ENCODE measurements at regions not wholly inside any gene's neighbourhood (a gene's known extent, or its start where the extent isn't known, plus 50 kb on each side); places are given as distances from the start of the nearest gene placed in this dataset.

DNA sequence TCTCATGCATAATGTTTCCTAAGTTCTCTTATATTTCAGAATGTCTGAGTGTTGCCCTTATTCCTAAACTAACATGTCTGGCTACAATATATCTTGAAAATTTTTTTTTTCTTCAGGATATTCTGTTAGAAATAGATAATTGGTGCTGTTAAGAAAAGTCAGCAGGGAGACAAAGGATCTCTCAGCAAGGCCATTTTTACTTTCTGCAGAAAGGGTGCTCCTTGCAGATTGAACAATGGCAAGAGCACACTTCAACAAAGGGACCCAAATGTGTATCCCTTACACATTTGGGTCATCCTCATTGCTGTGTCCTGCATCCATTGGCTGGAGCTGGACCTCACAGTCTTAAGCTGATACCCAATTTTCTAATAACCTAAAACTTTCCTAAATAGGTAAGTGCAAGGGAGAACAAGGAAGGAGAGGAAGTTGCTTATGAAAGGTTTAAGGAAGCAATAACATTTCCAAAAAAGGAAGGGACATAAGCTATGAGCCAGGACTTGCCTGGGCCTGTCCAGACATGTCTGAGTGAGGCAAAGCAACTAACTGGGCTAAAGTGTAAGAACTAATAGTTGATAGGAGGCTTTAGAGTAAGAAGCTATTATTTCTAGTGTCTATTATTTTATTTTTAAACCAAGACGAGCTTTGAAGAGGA is 429.6 kb downstream of the BCKDHB start:
- Histone ChIP-seq H3K36me3 (no peaks in the 10 kb centered on the region), H3K9me3 (no peaks in the 10 kb centered on the region), H3K27ac (no peak overlapping the region), H3K4me1 (no peaks in the 10 kb centered on the region), H3K27me3 (no peaks in the 10 kb centered on the region), H3K4me3 (no peak overlapping the region)
- intact Hi-C loops (cut with DNase I) = no loop called here
- DNase-seq (ENCODE audit: low spot score in 2 of 2) = no peak
- TF ChIP-seq, protein P1, sequence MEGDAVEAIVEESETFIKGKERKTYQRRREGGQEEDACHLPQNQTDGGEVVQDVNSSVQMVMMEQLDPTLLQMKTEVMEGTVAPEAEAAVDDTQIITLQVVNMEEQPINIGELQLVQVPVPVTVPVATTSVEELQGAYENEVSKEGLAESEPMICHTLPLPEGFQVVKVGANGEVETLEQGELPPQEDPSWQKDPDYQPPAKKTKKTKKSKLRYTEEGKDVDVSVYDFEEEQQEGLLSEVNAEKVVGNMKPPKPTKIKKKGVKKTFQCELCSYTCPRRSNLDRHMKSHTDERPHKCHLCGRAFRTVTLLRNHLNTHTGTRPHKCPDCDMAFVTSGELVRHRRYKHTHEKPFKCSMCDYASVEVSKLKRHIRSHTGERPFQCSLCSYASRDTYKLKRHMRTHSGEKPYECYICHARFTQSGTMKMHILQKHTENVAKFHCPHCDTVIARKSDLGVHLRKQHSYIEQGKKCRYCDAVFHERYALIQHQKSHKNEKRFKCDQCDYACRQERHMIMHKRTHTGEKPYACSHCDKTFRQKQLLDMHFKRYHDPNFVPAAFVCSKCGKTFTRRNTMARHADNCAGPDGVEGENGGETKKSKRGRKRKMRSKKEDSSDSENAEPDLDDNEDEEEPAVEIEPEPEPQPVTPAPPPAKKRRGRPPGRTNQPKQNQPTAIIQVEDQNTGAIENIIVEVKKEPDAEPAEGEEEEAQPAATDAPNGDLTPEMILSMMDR (IDR thresholded peaks at IDR 0.05) = no peak

DNA sequence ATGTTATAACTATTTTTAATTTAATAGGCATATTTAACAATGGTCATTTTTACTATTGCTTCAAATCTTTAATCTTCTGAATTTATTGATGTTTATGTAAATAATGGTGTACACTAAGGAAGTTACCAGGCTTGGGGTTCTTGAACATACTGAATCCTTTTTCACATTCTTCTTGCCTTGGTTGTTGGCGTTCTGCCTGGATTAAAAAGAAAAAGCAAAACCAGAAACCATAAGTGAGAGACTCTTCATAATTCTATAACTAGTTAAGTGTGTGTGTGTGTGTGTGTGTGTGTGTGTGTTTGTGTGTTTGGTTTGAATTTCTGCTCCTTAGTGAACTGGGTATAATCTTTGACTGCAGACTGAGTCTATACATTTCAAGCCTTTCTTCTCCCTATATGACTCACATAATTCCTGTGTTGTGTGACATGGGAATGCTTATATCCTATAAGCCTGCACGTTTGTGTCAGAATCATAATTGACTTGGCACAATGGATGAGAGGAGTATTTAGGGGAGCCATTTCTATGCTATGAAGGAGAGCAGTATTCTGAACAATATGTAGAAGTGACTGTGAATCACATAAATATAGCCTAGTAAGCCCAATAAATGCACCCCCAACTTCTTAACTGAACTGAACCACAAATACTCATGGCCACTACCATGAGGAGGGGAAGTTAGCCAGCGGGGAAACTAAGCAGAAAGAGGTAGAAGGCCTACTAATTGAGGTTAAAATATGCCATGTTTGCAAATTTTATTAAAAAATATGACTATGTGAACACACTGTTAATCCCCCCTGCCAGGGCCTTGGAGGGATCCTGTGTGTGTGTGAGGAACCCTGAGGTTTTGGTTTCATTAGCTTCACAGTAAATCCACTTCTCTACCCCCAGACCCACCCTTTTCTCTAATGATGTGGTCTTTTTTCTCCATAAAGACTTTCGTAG is 425.5 kb downstream of the BCKDHB start:
- H3K27me3 ChIP-seq = no peaks in the 10 kb centered on the region
- TF ChIP-seq, protein P1 (IDR thresholded peaks at IDR 0.05) = no peak
- intact Hi-C loops (cut with DNase I) = no loop called here

DNA sequence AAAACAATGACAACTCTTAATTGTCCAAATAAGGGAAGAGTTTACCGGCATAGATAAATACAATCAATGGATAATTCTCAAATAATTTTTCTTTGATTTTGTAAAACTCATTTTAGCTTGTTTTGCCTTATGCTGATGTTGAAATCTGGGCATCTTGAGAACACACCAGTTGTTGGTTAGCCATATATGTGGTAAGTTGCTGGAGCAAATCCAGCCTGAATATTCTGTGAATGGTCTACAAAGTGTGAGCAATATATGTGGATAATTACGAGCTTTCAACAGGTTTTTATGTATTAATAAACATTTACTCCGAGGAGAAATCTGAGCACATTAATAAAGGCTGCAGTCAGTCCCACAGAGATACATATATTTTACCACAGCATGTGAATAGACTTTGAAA is 423.6 kb downstream of the BCKDHB start:
- no peaks in the 10 kb centered on the region for H3K9me3 ChIP-seq

More for the DNA sequence above, 425.5 kb downstream of the BCKDHB start:
- no peak overlapping the region for H3K4me3 ChIP-seq
- H3K9me3 ChIP-seq = no peaks in the 10 kb centered on the region
- DNase-seq (ENCODE audit: low spot score in 2 of 2) = no peak
- no peaks in the 10 kb centered on the region for H3K4me1 ChIP-seq
- H3K27ac ChIP-seq = no peak overlapping the region
- H3K36me3 ChIP-seq = no peaks in the 10 kb centered on the region

DNA sequence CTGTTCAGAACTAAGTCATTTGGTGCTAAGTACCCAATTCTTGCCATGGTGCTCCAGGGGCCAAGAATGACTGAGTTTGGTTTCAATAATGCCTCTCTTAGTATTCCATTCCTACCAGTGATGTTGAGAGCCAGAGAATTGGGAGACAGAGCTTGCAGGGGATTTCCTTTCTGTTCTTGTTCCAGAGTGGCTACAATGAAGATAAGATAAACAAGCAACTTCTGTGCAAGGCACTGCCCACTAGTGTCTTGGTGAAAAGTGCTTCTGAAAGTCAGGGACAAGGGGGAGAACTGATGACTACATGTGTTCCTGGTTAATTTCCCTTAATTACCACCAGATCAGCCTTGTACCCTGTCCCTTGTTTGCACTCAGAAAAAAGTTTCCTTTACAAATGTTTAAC is 421.6 kb downstream of the BCKDHB start:
- no peak overlapping the region for H3K27ac ChIP-seq
- H3K27me3 ChIP-seq = no peaks in the 10 kb centered on the region
- intact Hi-C loops (cut with DNase I) = no loop called here
- TF ChIP-seq, protein P1 (IDR thresholded peaks at IDR 0.05) = no peak
- H3K9me3 ChIP-seq = no peaks in the 10 kb centered on the region
- H3K36me3 ChIP-seq = no peaks in the 10 kb centered on the region
- no peaks in the 10 kb centered on the region for H3K4me1 ChIP-seq
- H3K4me3 ChIP-seq = no peak overlapping the region
- DNase-seq (ENCODE audit: low spot score in 2 of 2) = no peak

More for the DNA sequence above, 423.6 kb downstream of the BCKDHB start:
- H3K27ac ChIP-seq = no peak overlapping the region
- no peaks in the 10 kb centered on the region for H3K4me1 ChIP-seq
- no peaks in the 10 kb centered on the region for H3K36me3 ChIP-seq
- no peak overlapping the region for H3K4me3 ChIP-seq
- no peaks in the 10 kb centered on the region for H3K27me3 ChIP-seq
- intact Hi-C loops (cut with DNase I) = no loop called here
- TF ChIP-seq, protein P1 (IDR thresholded peaks at IDR 0.05) = no peak
- no peak for DNase-seq (ENCODE audit: low spot score in 2 of 2)

DNA sequence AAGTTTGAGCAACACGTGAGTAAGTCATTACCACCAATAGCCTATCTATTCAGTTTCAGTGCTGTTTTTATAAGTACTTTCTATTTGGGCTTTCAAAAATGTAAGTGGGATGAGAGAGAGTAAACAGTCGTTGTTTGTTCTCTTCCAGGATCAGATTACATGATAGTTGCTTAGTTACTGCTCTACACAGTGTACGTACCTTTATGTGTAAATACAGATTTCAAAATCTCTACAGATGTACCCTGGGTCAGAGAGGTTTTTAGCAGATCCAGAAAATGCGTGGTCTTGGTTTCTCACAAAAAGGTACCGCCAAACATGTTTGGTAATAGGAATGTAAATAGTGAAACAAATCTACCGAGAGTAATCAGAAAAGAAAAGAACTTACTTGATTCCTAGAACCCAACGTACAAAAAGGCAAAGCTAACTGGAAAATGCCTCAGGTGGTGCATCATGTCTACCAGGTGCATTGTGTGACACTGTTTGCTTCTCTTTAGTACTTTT is 421.1 kb downstream of the BCKDHB start:
- no peak for DNase-seq (ENCODE audit: low spot score in 2 of 2)
- Histone ChIP-seq H3K9me3 (no peaks in the 10 kb centered on the region), H3K4me3 (no peak overlapping the region), H3K36me3 (no peaks in the 10 kb centered on the region), H3K27ac (no peak overlapping the region), H3K4me1 (no peaks in the 10 kb centered on the region), H3K27me3 (no peaks in the 10 kb centered on the region)
- TF ChIP-seq, protein P1 (IDR thresholded peaks at IDR 0.05) = no peak
- intact Hi-C loops (cut with DNase I) = no loop called here
